Lung microvascular endothelial cell (primary cell): ENCODE measurements at regions not wholly inside any gene's neighbourhood (a gene's known extent, or its start where the extent isn't known, plus 50 kb on each side); places are given as distances from the start of the nearest gene placed in this dataset.

Source experiments
- DNase-seq, 2 donors: peaks; one replicate each; pipeline versions ENCODE4 v3.0.0 to v3.0.0-alpha.2; 2010; ENCODE audit warnings: low read depth in 2 of 2

- no peak for DNase-seq
These were observed 358.0 kb downstream of the WDR72 start for GRCh38 chr15:53401503-53401902.

- DNase-seq = no peak
These were observed 358.5 kb downstream of the WDR72 start for GRCh38 chr15:53400986-53401385.

GRCh38 chr15:53397041-53397616 is 362.3 kb downstream of the WDR72 start:
- no peak for DNase-seq

- DNase-seq = no peak
These were observed 363.6 kb downstream of the WDR72 start for GRCh38 chr15:53395871-53396270.

- no peak for DNase-seq
These were observed 368.9 kb downstream of the WDR72 start for GRCh38 chr15:53390549-53390948.

- DNase-seq = no peak
These were observed 370.0 kb downstream of the WDR72 start for GRCh38 chr15:53389271-53390037.

GRCh38 chr15:53384417-53384816 is 375.0 kb downstream of the WDR72 start:
- DNase-seq = no peak

- DNase-seq = no peak
These were observed 381.2 kb downstream of the WDR72 start for GRCh38 chr15:53378096-53378800.

GRCh38 chr15:53367740-53368139 is 391.7 kb downstream of the WDR72 start:
- no peak for DNase-seq

GRCh38 chr15:53360881-53361280 is 398.6 kb downstream of the WDR72 start:
- DNase-seq = no peak

GRCh38 chr15:53359038-53359437 is 400.4 kb downstream of the WDR72 start:
- no peak for DNase-seq

GRCh38 chr15:53354874-53355273 is 404.6 kb downstream of the WDR72 start:
- no peak for DNase-seq

GRCh38 chr15:53351373-53351772 is 408.1 kb downstream of the WDR72 start:
- DNase-seq = no peak

- DNase-seq = no peak
These were observed 412.9 kb downstream of the WDR72 start for GRCh38 chr15:53346583-53346982.

GRCh38 chr15:53331328-53332190 is 427.9 kb downstream of the WDR72 start:
- no peak for DNase-seq

GRCh38 chr15:53328341-53328740 is 431.1 kb downstream of the WDR72 start:
- DNase-seq = no peak

- DNase-seq = no peak
These were observed 435.4 kb downstream of the WDR72 start for GRCh38 chr15:53324061-53324460.

GRCh38 chr15:53323191-53323590 is 436.3 kb downstream of the WDR72 start:
- no peak for DNase-seq

GRCh38 chr15:53320816-53321215 is 438.6 kb downstream of the WDR72 start:
- no peak for DNase-seq

GRCh38 chr15:53312707-53313106 is 446.8 kb downstream of the WDR72 start:
- DNase-seq = no peak

- no peak for DNase-seq
These were observed 448.8 kb downstream of the WDR72 start for GRCh38 chr15:53310709-53311108.
